NCI-H2196 treated with DMSO at 0.1 percent for 48 hours (cell line): ENCODE measurements at regions not wholly inside any gene's neighbourhood (a gene's known extent, or its start where the extent isn't known, plus 50 kb on each side); places are given as distances from the start of the nearest gene placed in this dataset.
"Not testable (repeated sequence)": the region's sequence is repeated elsewhere in the genome, so short reads cannot be mapped to it uniquely, and the experiment has no call there.

ENCODE experiments used
- DNase-seq: peaks from one replicate; lab custom pipeline; 2025; ENCODE audit not compliant: unreplicated experiment; lab: John Stamatoyannopoulos, UW

DNA sequence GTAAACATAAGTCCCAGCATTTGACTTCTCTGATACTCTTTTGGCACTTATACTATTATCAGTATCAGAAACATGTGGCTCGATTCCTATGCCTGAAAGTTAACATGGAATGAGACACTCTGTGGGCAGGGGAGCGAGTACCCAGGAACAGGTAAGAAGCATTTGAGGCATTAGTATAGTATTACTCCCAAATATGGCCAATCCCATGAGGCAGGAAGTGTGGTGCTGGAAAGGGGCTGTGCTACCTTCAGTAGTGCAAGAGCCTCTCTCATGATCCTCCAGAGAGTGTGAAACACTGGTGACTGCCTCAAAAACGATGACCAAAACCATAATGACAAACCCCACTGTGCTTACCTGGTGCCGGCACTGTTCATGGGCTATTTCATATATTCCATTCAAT lies 415.1 kb downstream of the SOX11 start:
- DNase-seq, result no peak

DNA sequence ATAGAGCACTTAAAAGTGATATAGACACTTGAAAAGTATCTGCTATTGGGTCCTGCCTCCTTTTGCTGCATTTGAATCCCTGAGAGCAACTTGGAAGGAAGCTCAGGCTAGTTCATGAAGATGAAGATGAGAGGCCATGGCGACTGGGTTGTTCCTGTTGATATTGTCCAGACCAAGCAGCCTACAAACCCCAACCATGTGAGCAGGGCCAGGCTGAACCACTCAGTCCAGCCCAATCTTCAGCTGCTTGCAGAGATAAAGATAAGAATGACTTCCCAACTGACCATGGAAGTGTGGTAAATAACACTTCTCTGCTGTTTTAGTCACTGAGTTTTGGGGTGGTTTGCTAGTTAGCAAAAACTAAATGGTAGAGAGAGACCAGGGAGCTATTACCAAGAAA lies 417.6 kb downstream of the SOX11 start:
- DNase-seq, result no peak

DNA sequence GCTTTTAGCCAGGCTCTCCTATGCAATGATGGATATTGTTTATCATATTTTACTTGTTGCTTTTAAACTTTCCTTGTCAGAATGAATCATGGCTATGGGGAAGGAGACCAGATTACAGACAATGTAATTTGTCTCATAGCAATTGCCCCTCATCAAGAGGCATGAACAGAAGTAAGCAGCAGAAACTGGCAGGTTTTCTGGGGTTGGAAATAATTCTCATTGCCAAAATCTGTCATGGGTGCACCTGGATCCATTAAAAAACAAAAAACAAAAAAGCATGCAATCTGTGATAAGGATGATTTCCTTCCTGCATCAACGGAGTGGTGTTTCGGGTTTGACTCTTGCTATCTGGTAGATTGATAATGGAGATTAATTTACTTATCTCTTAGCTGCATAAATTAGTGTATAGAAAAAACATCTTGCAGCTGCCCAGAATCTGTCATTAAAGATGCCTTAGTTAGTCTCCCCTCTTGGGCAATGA lies 419.6 kb downstream of the SOX11 start:
- DNase-seq, result no peak

DNA sequence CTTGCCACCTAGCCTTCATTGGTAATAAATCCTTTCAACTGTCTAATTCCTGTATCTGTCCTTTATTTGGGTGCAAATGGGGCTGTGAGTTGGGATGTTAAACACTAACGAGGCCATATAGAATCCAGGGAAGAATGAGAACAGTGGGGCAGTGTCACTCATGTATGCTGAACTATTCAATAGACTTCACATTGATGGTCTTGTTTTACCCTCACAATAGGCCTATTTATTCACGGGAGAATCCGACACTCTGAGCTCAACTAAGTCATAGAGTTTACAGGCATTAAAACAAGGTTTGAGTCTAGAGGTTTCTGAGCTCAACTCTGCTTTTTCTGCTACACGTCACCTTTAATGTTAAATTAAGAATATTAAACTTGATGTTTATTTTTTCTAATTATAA lies 421.6 kb downstream of the SOX11 start:
- DNase-seq, result no peak

DNA sequence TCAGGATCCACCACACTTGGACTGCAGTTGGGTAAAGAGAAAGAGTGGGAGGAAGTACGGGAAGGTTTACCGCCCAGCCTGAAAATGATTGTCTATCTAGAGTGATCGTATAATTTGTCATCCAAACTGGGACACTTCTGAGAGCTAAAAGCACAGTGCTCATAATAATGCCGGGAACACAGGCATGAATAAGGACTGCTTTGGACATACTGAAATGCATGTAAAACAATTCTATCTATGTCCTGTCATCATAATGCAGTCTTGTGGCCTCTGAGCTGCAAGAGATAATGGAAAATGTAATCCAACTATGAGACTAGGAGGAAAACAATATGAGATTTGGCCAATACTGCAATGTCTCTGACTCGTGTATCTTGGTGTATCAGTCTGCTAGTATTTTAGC lies 435.5 kb downstream of the SOX11 start:
- DNase-seq, result no peak

DNA sequence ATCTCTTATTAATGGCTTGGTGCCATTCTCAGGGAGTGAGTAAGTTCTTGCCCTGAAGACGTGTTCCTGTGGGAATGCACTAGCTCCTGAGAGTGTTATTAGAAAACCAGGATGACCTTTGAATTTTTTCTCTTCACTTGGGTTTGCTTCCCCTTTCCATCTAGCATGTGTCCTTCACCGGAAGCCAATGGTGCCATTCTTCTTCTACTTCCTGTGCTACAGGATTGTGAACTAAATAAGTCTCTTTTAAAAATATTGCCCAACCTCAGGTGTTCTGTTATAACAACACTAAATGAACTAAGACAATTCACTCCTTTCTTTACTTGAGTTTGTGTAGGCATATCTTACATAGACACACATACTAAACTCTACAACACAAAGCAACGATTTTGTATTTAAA lies 447.0 kb downstream of the SOX11 start:
- no peak for DNase-seq

DNA sequence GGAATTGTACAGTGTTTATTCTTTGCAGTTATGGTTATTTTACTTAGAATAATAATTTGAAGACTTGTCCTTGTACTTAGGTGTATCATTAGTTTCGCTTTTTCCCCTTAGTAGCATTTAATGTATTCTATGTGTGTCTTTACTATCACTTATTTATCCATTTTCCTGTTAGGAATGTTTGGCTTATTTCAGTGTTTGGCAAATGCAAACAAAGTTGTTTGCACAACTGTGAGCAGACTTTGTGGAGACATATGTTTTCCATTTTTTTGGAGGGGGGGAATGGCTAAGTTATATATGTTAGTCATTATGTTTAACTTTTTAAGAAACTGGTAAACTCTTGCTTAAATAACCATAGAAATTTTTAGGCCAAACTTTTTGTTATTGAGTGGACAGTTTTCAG lies 447.7 kb downstream of the SOX11 start:
- no peak for DNase-seq

DNA sequence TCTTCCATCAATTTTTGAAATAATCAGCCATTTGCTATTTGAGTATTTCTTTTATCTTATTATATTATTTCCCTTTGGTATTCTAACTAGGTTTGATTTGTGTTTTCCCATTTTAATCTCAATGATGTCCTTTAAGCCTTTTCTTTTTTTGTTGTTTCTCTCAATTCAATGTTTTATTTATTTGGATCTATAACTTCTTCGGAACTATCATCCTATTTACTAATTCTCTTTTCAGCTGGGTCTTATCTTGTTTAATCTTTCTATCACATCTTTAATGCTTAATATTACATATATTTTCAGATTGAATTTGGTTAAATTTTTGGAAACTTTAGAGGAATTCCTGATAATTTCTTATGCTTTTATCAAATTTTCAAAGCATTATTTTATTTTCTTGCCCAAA lies 448.3 kb downstream of the SOX11 start:
- no peak for DNase-seq

DNA sequence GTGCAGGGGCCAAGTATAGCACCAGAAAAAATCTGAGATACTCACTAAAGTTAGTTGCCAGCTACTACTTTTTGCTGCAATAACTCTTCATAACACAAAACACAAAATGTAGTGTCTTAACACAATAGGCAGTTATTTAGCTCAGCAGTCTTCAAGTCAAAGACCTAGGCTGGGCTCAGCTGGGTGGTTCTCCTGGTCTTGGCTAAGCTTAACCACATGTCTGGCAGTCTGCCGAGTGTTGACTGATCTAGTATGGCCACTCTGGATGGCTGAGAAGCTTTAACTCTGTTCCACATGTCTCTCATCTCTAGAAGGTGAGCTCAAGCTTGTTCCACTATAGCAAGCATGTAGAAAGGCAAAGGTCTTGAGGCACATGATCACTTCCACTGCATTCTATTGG lies 451.6 kb downstream of the SOX11 start:
- DNase-seq, result no peak

DNA sequence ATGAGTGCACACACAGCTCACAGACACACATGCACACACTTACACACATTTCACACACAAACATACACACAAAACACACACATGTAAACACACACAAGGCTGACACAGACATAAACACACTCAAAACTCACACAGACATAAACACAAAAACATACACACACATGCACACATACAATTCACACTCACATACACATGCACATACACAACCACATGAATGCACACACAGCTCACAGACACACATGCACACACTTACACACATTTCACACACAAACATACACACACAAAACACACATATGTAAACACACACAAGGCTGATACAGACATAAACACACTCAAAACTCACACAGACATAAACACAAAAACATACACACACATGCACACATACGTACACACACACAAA lies 455.0 kb downstream of the SOX11 start:
- not testable (repeated sequence) for DNase-seq

DNA sequence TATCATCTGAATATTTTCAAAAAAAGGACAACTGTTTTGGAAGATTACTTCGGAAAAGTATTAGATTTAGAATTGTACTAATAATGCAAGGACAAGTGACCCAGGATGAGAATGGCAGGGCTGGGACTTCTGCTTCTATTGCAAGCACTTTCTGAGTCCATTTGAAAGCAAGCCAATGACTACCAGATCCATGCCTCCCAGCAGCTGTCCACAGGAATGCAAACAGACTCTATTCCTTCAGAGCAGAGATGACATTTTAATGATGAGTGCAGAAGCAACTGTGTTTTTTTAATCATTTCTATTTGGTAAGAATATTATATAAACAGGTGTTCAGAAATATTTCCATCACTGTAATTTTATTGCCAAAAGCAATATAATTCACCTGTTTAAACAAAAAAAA lies 456.7 kb downstream of the SOX11 start:
- DNase-seq, result no peak

DNA sequence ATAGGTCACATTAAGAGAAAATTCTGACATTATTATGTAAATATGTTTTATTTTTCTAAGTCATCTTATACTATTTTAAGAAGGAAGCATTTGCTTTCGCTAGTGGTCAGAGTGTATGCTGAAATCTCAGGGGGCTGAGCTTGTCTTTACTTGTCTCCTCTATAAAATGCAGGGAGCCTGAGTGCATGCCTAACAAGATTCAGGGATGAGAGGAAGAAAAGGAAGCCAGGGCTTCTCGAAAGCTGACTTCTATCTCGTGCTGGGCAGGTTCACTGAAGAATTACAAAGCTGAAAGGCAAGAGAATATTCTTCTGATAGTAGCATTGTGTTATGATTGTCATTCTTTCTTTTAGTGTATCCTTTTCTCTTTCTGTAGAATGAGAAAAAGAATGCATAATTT lies 467.4 kb downstream of the SOX11 start:
- no peak for DNase-seq

DNA sequence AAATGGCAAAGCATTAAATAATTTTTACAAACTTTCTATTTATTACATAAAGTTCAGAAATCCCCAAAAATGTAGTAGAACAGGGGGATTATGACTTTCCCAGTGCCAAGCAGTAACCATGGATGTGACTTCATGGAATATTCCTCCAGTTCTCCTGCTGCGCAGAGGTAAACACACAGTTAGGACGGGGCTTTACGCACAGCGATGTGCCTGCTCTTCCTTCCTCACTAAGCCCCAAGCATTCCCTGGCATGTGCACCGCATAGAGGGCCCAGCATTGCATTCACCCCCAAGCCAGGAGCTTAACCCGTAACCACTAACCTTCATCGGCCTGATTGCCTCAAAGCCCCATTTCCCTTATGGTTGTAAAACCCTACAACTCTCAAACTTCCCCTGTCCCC lies 471.7 kb downstream of the SOX11 start:
- DNase-seq, result no peak

DNA sequence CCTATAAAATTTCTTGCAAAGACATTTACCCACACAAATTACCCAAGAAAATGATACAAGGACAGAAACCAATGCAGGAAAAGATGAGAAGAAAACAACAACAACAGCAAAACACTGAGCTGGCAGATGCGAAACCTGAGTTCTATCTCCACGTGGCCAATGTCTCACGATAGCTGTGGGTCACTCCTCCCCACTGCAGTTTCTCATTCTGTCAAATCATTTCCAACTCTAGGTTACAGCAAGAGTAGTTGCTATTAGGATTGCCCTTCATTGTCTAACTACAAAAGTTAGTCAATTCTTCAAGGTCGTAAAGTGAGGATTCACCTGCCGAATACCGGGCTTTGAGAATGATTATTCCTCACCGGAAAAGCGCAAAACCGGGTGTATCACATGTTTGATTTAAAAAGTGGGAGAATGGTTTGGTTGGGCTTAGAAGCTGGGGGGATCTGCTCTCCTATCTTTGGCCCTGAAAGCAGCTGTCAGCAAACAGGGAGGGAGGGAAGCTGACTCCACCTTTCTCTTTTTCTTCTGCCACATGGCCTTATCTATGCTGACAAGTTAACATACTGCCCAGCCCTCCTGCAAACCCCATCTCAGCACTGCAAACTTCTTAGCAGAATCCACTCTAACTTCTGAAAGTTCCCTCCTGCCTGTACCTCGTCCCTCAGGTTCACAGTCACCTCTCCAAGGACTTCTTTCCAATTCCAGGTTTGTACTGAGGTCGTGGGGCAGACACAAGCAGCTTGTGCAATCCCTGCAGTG lies 473.0 kb downstream of the SOX11 start:
- no peak for DNase-seq

DNA sequence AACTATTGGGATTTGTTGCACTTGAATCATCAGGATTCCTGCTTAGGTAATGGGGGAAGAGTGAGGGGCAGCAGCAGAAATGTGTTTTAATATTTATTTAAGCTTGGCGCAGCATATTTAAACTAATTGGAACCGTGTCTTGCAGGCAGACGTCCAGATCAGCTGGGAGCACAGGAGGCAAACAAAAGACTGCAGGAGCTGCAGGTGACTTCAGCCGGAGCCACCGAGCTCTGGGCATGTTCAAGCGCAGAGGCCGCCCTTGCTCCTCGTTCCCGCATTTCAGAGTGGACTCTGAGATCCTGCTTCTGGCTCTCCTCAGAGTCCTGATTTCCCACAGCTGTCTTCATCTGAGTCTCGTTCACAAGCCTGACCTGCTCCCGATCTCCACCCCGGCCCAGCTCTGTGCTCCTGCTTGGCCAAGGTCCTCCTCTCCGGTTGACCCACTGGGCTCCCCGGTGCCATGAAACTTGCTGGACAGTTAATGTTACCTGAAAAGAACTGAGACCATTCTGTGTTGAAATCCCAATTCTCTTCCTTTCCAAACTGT lies 475.5 kb downstream of the SOX11 start:
- DNase-seq, result no peak

DNA sequence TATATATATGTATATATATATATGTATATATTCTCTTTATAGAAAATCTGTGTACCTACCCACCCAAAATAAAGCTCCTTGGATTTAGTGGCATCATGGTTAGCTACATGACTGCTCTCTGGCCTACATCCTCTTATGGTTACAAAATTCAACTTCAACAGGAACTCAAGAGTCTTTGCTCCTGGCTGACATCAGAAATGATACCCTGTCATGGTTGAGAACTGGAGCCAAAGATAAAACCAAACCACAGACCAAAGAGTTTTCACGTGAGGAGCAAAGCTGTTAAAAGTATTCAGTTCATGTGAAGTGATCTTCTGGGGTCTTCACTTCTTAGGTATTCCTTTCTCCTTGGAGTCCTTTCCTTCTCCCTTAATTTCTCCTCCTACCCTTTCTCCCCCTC lies 476.3 kb downstream of the SOX11 start:
- DNase-seq, result no peak

DNA sequence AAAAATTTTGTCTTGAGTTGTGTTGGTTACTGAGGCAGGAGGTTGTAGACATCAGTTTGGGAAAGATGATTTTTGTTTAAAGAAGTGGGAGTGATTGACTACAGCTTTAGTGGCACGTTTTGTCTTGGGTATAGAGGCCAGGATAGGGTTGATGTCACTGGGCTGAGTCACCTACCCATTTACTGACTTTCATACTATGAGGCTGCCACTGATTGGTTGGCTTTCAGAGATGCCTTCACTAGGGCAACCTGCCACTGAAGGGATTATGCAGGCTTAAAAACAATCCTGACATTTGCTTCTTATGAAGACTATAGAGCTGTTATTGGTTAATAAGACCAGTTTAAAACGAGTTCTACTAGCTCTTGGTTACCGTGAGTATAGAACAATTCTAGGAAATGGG lies 479.1 kb downstream of the SOX11 start:
- no peak for DNase-seq

DNA sequence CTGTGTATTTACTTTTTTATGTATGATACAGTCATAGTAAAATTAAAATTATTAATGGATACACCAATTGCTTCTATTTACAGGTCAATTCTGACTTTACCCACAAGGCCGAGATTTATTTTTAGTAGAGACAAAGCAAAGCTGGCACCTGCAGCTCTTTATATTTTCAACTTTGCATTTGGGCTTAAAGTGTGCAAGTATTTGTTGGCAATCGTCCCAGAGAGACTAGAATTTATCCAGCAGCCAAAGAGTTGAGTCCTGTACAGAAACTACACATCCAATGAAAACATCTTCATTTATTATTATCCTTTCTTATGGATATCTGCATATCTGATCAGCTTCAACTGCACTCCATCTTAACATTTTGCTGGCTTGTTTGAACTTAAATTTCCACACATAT lies 485.6 kb downstream of the SOX11 start:
- DNase-seq, result no peak

DNA sequence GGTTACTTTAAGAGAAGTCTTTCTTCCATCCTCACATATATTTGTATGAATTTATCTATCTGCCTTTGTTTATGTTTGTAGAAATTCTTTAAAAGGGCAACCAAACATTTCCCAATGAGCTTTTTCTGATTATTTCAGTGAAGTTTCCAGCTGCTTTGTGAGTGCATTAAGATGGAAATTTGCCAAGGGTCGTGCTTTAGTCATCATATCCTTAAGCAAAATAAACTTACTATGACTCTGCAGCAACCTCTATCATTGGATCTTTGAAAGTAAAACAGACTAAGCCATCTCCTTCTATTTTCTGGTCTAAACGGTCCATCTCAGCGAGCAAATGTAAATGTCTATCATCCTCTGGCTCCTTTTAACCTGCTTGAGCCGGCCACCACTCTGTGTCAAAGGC lies 489.3 kb downstream of the SOX11 start:
- DNase-seq, result no peak

DNA sequence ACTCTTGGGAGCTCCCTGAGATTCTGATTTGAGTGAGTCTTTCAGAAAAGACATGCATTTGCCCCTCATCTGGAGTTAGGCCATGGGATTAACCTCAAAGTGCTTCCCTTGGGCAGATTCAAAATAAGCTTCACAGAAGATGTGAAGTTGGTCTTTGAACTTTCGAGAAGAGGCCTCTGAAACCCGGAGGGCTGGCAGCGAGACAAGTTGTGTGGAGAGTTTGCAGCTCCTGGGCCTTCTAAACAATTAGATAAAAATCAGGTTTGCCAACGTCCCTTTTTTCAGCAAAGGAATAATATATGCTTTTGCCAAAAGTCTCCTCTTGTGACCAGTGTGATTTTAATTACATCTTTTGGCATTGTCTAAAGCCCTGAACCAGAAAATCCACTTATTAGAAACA lies 489.7 kb downstream of the SOX11 start:
- no peak for DNase-seq

DNA sequence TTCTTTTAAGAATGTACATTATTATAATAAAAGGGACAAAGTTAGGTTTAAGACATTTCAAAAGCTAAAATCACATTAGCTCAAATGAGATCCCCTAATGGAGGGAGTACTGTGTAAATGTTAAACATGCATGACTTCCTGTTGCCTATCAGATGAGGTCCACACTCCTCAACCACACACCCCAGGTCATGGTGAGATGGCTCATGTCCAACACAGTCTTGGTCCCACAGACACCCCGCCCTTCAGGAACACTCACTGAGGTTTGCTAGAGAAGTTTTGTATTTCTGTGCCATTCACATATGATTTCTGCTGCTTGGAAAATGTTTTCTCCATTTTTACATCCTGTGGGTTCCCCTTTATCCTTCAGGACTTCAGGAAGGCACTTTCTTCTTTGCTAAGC lies 491.0 kb downstream of the SOX11 start:
- no peak for DNase-seq

DNA sequence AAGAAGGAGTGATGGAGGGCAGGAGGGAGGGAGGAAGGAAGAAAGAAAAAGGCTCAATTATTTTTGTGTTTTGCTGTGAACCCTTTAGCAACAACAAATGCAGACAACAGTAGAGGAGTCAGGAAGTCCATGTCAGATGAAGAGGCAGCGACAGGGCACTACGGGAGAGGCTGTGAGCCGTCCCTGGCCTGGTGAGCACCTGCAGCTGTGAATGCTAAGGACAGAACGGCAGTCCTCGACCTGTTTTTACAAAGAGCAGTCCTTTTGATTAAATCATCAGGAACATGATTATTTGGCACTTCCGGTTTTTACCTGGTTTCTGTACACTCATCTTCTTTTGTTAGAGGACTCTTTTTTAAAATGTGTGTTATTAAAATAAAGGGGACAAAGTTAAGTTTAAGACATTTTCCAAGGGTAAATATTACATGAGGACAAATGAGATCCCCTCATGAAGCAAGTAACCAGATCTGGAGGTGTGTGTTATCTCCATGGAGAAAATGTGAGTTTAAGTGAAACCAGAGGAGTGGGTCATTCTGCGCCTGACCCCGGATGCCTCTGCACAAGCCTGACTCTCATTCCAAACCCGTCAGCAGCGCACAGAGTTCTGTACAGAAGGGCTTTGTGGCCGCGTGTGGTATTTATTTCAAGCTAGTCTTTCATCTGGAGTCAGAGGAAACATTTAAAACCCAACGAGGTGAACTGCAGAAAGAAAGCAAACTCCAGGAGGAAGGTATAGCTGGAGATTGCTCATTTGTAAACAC lies 492.5 kb downstream of the SOX11 start:
- DNase-seq, result no peak
